HCT116 (cell line): ENCODE measurements at regions not wholly inside any gene's neighbourhood (a gene's known extent, or its start where the extent isn't known, plus 50 kb on each side); places are given as distances from the start of the nearest gene placed in this dataset.

Source experiments
- ATAC-seq: fragments of 200-7000 bp; cut with Tn5 transposase; 2 replicates; pipeline ENCODE4 v1.9.1; 2020; ENCODE audit warnings: mild to moderate bottlenecking, moderate library complexity
- BruUV-seq: library from RNA; stranded (reverse); fragments of 400-500 nt; replicated peaks from 2 replicates; lab custom pipeline; 2021; lab: Mats Ljungman, UMichigan
- CTCF ChIA-PET: fragments of 300-600 bp; sonication (Branson Sonifier 250); formaldehyde crosslinking; loops from one replicate; lab custom pipeline; 2021; ENCODE audit warnings: antibody characterized with exemption; lab: Charles Lee
- POLR2A ChIA-PET: fragments of 300-600, 350-600 bp; sonication (Branson Sonifier 250); formaldehyde crosslinking; loops from one replicate; lab custom pipeline; 2021; ENCODE audit warnings: antibody characterized with exemption; lab: Charles Lee
- RAD21 ChIA-PET, 2 experiments: fragments of 300-600 bp; sonication (Branson Sonifier 250); formaldehyde crosslinking; loops; one replicate each; lab custom pipeline; 2023; ENCODE audit warnings: low total read pairs in 2 of 2; ENCODE audit not compliant: uncharacterized antibody in 2 of 2, unreplicated experiment in 2 of 2, low non-redundant PET in 1 of 2; lab: Charles Lee
- DNase-seq: peaks from one replicate; pipeline ENCODE4 v3.0.0-alpha.2; 2010; ENCODE audit warnings: low read depth, low spot score
- H2AFZ ChIP-seq: fragments of 200-600 bp; shearing (Covaris generic), sonication (generic); 2 replicates; pipeline ENCODE4 v1.6.1; 2017; ENCODE audit warnings: low read depth, mixed run types, mixed read lengths, antibody characterized with exemption, low read length; ENCODE audit not compliant: poor library complexity, severe bottlenecking
- H3K27ac ChIP-seq: 2 replicates; pipeline ENCODE4 v1.5.1; 2012; ENCODE audit warnings: low read depth, low read length
- H3K27me3 ChIP-seq: fragments of 200-600 bp; sonication (generic); 2 replicates; pipeline ENCODE4 v1.6.1; 2016; ENCODE audit warnings: mixed run types, low read length, mixed read lengths; ENCODE audit not compliant: insufficient read depth
- H3K36me3 ChIP-seq, 2 experiments: fragments of 200-500 bp in 1 of 2; fragments of 200-600 bp in 1 of 2; sonication (Bioruptor generic) in 1 of 2; sonication (generic) in 1 of 2; 2 replicates each; pipeline versions ENCODE4 v1.5.1 to v1.6.1; 2014 to 2016; ENCODE audit warnings: low read length in 2 of 2, inconsistent platforms in 1 of 2, mixed read lengths in 1 of 2, mixed run types in 1 of 2; ENCODE audit not compliant: insufficient read depth in 2 of 2, control insufficient read depth in 1 of 2
- H3K4me1 ChIP-seq, 2 experiments: fragments of 200-600 bp in 1 of 2; sonication (generic) in 1 of 2; 2 replicates each; pipeline versions ENCODE4 v1.5.1 to v1.6.1; 2012 to 2017; ENCODE audit warnings: low read length in 2 of 2, inconsistent platforms in 1 of 2, mild to moderate bottlenecking in 1 of 2, mixed read lengths in 1 of 2, mixed run types in 1 of 2, moderate library complexity in 1 of 2; ENCODE audit not compliant: insufficient read depth in 2 of 2, control insufficient read depth in 1 of 2
- H3K4me2 ChIP-seq: fragments of 200-600 bp; sonication (generic); 2 replicates; pipeline ENCODE4 v1.6.1; 2017; ENCODE audit warnings: mixed run types, low read length, mixed read lengths
- H3K4me3 ChIP-seq, 2 experiments: fragments of 200-600 bp in 1 of 2; sonication (generic) in 1 of 2; replicated peaks in 1 of 2; 2 replicates each; pipeline ENCODE4 v1.5.1; 2011 to 2016; ENCODE audit warnings: low read length in 2 of 2, control low read depth in 1 of 2, low read depth in 1 of 2, mild to moderate bottlenecking in 1 of 2, mixed read lengths in 1 of 2, mixed run types in 1 of 2
- H3K79me2 ChIP-seq: fragments of 200-600 bp; sonication (generic); 2 replicates; pipeline ENCODE4 v1.6.1; 2017; ENCODE audit warnings: mild to moderate bottlenecking, mixed run types, low read length, moderate library complexity, mixed read lengths; ENCODE audit not compliant: insufficient read depth
- H3K9ac ChIP-seq: fragments of 200-600 bp; sonication (generic); 2 replicates; pipeline ENCODE4 v1.6.1; 2016; ENCODE audit warnings: low read length, mixed read lengths
- H3K9me2 ChIP-seq: fragments of 200-600 bp; sonication (generic), shearing (Covaris generic); 2 replicates; pipeline ENCODE4 v1.6.1; 2017; ENCODE audit warnings: mixed run types, mild to moderate bottlenecking, moderate library complexity; ENCODE audit not compliant: insufficient read depth
- H3K9me3 ChIP-seq, 2 experiments: fragments of 200-500 bp in 1 of 2; fragments of 200-600 bp in 1 of 2; sonication (Bioruptor generic) in 1 of 2; sonication (generic) in 1 of 2; 2 replicates each; pipeline ENCODE4 v1.6.1; 2014 to 2017; ENCODE audit warnings: low read length in 2 of 2, mixed read lengths in 2 of 2, inconsistent platforms in 1 of 2, low read depth in 1 of 2, mild to moderate bottlenecking in 1 of 2, mixed run types in 1 of 2, moderate library complexity in 1 of 2; ENCODE audit not compliant: control insufficient read depth in 1 of 2, insufficient read depth in 1 of 2
- H4K20me1 ChIP-seq: fragments of 200-600 bp; sonication (generic), shearing (Covaris generic); 2 replicates; pipeline ENCODE4 v1.6.1; 2017; ENCODE audit warnings: mixed run types, mild to moderate bottlenecking, moderate library complexity; ENCODE audit not compliant: insufficient read depth
- ATF3 ChIP-seq: IDR thresholded peaks from 2 replicates; pipeline ENCODE4 v1.6.1; 2012
- CBX3 ChIP-seq: IDR thresholded peaks from 2 replicates; pipeline ENCODE4 v1.6.1; 2012; ENCODE audit warnings: low read depth
- EGR1 ChIP-seq: IDR thresholded peaks from 2 replicates; pipeline ENCODE4 v1.6.1; 2012; ENCODE audit warnings: low read depth
- ELF1 ChIP-seq: IDR thresholded peaks from 2 replicates; pipeline ENCODE4 v1.6.1; 2012; ENCODE audit warnings: low read depth, borderline replicate concordance
- EZH2 ChIP-seq: fragments of 200-600 bp; sonication (generic); IDR thresholded peaks from 2 replicates; pipeline ENCODE4 v1.6.1; 2017; ENCODE audit warnings: antibody characterized with exemption, mixed run types
- EZH2phosphoT487 ChIP-seq: fragments of 200-600 bp; IDR thresholded peaks from 2 replicates; pipeline ENCODE4 v1.6.1; 2018; ENCODE audit warnings: antibody characterized with exemption, borderline replicate concordance
- FOSL1 ChIP-seq: IDR thresholded peaks from 2 replicates; pipeline ENCODE4 v1.6.1; 2012; ENCODE audit warnings: low read depth
- MAX ChIP-seq: IDR thresholded peaks from 2 replicates; pipeline ENCODE4 v1.6.1; 2012
- POLR2A ChIP-seq: IDR thresholded peaks from 2 replicates; pipeline ENCODE4 v1.7.0; 2011; ENCODE audit warnings: borderline replicate concordance; ENCODE audit not compliant: insufficient read depth, insufficient read length; ENCODE audit errors: extremely low read depth
- POLR2AphosphoS5 ChIP-seq: IDR thresholded peaks from 2 replicates; pipeline ENCODE4 v1.6.1; 2011; ENCODE audit warnings: mild to moderate bottlenecking, low read depth, low read length, moderate library complexity
- RAD21 ChIP-seq: IDR thresholded peaks from 2 replicates; pipeline ENCODE4 v1.6.1; 2012; ENCODE audit warnings: low read depth, mild to moderate bottlenecking
- SIN3A ChIP-seq: IDR thresholded peaks from 2 replicates; pipeline ENCODE4 v1.6.1; 2012; ENCODE audit warnings: low read depth
- SP1 ChIP-seq: IDR thresholded peaks from 2 replicates; pipeline ENCODE4 v1.6.1; 2012; ENCODE audit warnings: low read depth
- intact Hi-C: fragments of 100-400 bp; cut with micrococcal nuclease; formaldehyde crosslinking; loops from 2 replicates; pipeline ENCODE4 v1.10.0; 2022
- TF ChIP-seq, protein P1 (sequence below): IDR thresholded peaks from 2 replicates; pipeline ENCODE4 v1.6.1; 2011; ENCODE audit warnings: mild to moderate bottlenecking, low read length, moderate library complexity; ENCODE audit not compliant: insufficient replicate concordance; ENCODE audit errors: extremely low read depth

- H3K27ac ChIP-seq, result no peak overlapping the region
- TF ChIP-seq POLR2A (no peak), ATF3 (no peak), CBX3 (no peak), FOSL1 (peak; percentile 50), EGR1 (no peak), MAX (no peak), RAD21 (no peak), POLR2AphosphoS5 (no peak), SP1 (0 out of 2 replicates have a peak, but pooled peaks have one; percentile 13), SIN3A (no peak)
- no peaks in the 10 kb centered on the region for H4K20me1 ChIP-seq
- peak overlapping the region; percentile 73 for H2AFZ ChIP-seq
- ChIA-PET POLR2A (no interaction called here), CTCF (no interaction called here), RAD21 (no interaction called here)
- peak overlapping the region; percentile 36 for H3K4me2 ChIP-seq
- no peaks in the 10 kb centered on the region for H3K27me3 ChIP-seq
- H3K4me3 ChIP-seq, result no peak overlapping the region
- BruUV-seq, result no TSS peak
- intact Hi-C loops, result no loop called here
- no peak for ATAC-seq
- H3K9ac ChIP-seq, result no peak overlapping the region
- H3K9me3 ChIP-seq, result no peaks in the 10 kb centered on the region
- DNase-seq, result no peak
- no peaks in the 10 kb centered on the region for H3K36me3 ChIP-seq
- H3K9me2 ChIP-seq, result no peaks in the 10 kb centered on the region
- H3K79me2 ChIP-seq, result no peaks in the 10 kb centered on the region
- peaks cover 15 to 52% of the 10 kb centered on the region in 2 experiments for H3K4me1 ChIP-seq
These were observed 275.0 kb downstream of the PLK2 start for GRCh38 chr5:58184910-58185309.

GRCh38 chr5:58183786-58184085, 276.1 kb downstream of the PLK2 start:
- intact Hi-C loops, result no loop called here
- ChIA-PET CTCF (no interaction called here), RAD21 (no interaction called here), POLR2A (no interaction called here)
- no peak for ATAC-seq
- H3K9ac ChIP-seq, result no peak overlapping the region
- TF ChIP-seq SP1 (no peak), EZH2 (no peak), CBX3 (no peak), SIN3A (no peak), RAD21 (no peak), ELF1 (no peak), POLR2AphosphoS5 (no peak), ATF3 (no peak), EZH2phosphoT487 (no peak)
- TF ChIP-seq, protein P1, sequence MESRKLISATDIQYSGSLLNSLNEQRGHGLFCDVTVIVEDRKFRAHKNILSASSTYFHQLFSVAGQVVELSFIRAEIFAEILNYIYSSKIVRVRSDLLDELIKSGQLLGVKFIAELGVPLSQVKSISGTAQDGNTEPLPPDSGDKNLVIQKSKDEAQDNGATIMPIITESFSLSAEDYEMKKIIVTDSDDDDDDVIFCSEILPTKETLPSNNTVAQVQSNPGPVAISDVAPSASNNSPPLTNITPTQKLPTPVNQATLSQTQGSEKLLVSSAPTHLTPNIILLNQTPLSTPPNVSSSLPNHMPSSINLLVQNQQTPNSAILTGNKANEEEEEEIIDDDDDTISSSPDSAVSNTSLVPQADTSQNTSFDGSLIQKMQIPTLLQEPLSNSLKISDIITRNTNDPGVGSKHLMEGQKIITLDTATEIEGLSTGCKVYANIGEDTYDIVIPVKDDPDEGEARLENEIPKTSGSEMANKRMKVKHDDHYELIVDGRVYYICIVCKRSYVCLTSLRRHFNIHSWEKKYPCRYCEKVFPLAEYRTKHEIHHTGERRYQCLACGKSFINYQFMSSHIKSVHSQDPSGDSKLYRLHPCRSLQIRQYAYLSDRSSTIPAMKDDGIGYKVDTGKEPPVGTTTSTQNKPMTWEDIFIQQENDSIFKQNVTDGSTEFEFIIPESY, result no peak
- no peaks in the 10 kb centered on the region for H3K36me3 ChIP-seq
- no peaks in the 10 kb centered on the region for H4K20me1 ChIP-seq
- BruUV-seq, result no TSS peak
- H3K27ac ChIP-seq, result no peak overlapping the region
- H3K4me2 ChIP-seq, result no peak overlapping the region
- no peak overlapping the region for H3K4me3 ChIP-seq
- DNase-seq, result no peak
- no peaks in the 10 kb centered on the region for H3K27me3 ChIP-seq
- no peak overlapping the region for H2AFZ ChIP-seq
- peaks cover 12 to 40% of the 10 kb centered on the region in 2 experiments for H3K4me1 ChIP-seq
- no peaks in the 10 kb centered on the region for H3K79me2 ChIP-seq
- no peaks in the 10 kb centered on the region for H3K9me3 ChIP-seq
- no peaks in the 10 kb centered on the region for H3K9me2 ChIP-seq
